ENCODE measurements at regions not wholly inside any gene's neighbourhood (a gene's known extent, or its start where the extent isn't known, plus 50 kb on each side); places are given as distances from the start of the nearest gene placed in this dataset.

DNA sequence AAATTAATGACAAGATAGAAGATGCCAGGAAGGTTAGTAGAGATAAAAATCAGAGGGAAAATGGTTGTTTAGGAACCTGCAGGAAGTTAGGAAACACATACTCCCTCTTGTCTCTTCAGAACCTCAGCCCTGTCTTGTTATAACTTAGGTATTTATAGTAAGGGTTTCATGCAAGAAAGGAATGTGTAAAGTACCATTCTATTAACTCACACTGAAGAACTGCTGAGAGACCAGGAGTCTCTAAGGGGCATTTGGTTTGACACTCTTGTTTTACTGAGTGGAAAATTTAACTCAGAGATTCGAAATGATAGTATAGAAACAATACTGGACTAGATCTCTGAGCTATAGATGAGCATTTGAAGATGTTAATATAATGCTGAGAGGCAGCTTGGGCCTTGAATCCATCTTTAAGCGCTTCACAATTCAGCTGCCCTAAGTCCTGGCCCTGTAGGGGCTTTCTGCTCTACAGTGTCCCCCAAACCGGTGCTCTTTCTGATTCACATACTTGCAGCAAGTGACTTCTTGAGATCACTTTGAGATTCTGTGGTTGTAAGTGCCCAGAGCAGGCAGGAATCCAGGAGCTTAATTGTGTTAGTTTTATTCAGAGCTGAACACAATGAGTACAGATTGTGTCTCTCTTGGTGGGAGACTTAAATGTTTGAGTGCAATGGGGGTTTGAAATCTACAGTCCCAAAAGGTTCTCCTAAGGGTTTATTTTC lies 235.0 kb upstream of the RGPD4 start:
- TF ChIP-seq POLR2A (IDR thresholded peaks at IDR 0.05; ENCODE audit: low read depth) = no peak
- no peak for TF ChIP-seq EP300 (IDR thresholded peaks at IDR 0.05)

Measured in esophagus muscularis mucosa (tissue), 2 donors.